Glutamatergic neuron (in vitro differentiated cells): ENCODE measurements at regions not wholly inside any gene's neighbourhood (a gene's known extent, or its start where the extent isn't known, plus 50 kb on each side); places are given as distances from the start of the nearest gene placed in this dataset.

ENCODE experiments used
- DNase-seq: peaks from one replicate; pipeline ENCODE4 v3.0.0; 2022
- H3K27ac Mint-ChIP-seq: one replicate; pipeline ENCODE4 v1.8.0; 2020; ENCODE audit warnings: mild to moderate bottlenecking, mixed read lengths, inconsistent platforms; ENCODE audit not compliant: unreplicated experiment
- H3K27me3 Mint-ChIP-seq: one replicate; pipeline ENCODE4 v1.8.0; 2020; ENCODE audit warnings: mild to moderate bottlenecking, moderate library complexity, mixed read lengths, inconsistent platforms; ENCODE audit not compliant: unreplicated experiment
- H3K36me3 Mint-ChIP-seq: one replicate; pipeline ENCODE4 v1.8.0; 2020; ENCODE audit warnings: mild to moderate bottlenecking, mixed read lengths, inconsistent platforms; ENCODE audit not compliant: unreplicated experiment
- H3K4me1 Mint-ChIP-seq: one replicate; pipeline ENCODE4 v1.8.0; 2020; ENCODE audit warnings: mild to moderate bottlenecking, low read depth, mixed read lengths, inconsistent platforms; ENCODE audit not compliant: unreplicated experiment
- H3K4me3 Mint-ChIP-seq: one replicate; pipeline ENCODE4 v1.8.0; 2020; ENCODE audit warnings: mild to moderate bottlenecking, mixed read lengths, inconsistent platforms; ENCODE audit not compliant: unreplicated experiment
- H3K9me3 Mint-ChIP-seq: one replicate; pipeline ENCODE4 v1.8.0; 2020; ENCODE audit warnings: mild to moderate bottlenecking, moderate library complexity, mixed read lengths, inconsistent platforms; ENCODE audit not compliant: unreplicated experiment
- TF ChIP-seq, protein P1 (sequence below): fragments of 200-600 bp; sonication (generic); IDR thresholded peaks from one replicate; pipeline ENCODE4 v1.5.0; 2021; ENCODE audit not compliant: partially characterized antibody, unreplicated experiment

DNA sequence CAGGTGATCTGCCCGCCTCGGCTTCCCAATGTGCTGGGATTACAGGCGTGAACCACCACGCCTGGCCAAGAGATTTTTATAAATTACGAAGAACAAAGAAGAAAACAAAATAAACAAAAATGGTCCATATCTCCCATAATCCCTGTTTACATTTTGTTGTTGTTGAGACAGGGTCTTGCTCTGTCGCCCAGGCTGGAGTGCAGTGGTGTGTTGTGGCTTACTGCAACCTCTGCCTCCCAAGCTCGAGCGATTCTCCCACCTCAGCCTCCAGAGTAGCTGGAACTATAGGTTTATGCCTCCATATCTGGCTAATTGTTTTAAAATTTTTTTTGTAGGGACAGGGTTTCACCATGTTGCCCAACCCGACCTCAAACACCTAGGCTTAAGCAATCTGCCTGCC, 156.1 kb downstream of the ZNF664 start:
- H3K4me1 Mint-ChIP-seq: peaks cover 7% of the 10 kb centered on the region
- H3K9me3 Mint-ChIP-seq: peaks cover 2% of the 10 kb centered on the region
- DNase-seq: no peak
- no peaks in the 10 kb centered on the region for H3K36me3 Mint-ChIP-seq
- H3K4me3 Mint-ChIP-seq: no peak overlapping the region
- TF ChIP-seq, protein P1, sequence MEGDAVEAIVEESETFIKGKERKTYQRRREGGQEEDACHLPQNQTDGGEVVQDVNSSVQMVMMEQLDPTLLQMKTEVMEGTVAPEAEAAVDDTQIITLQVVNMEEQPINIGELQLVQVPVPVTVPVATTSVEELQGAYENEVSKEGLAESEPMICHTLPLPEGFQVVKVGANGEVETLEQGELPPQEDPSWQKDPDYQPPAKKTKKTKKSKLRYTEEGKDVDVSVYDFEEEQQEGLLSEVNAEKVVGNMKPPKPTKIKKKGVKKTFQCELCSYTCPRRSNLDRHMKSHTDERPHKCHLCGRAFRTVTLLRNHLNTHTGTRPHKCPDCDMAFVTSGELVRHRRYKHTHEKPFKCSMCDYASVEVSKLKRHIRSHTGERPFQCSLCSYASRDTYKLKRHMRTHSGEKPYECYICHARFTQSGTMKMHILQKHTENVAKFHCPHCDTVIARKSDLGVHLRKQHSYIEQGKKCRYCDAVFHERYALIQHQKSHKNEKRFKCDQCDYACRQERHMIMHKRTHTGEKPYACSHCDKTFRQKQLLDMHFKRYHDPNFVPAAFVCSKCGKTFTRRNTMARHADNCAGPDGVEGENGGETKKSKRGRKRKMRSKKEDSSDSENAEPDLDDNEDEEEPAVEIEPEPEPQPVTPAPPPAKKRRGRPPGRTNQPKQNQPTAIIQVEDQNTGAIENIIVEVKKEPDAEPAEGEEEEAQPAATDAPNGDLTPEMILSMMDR: no peak
- H3K27me3 Mint-ChIP-seq: peaks cover 2% of the 10 kb centered on the region
- H3K27ac Mint-ChIP-seq: no peak overlapping the region

DNA sequence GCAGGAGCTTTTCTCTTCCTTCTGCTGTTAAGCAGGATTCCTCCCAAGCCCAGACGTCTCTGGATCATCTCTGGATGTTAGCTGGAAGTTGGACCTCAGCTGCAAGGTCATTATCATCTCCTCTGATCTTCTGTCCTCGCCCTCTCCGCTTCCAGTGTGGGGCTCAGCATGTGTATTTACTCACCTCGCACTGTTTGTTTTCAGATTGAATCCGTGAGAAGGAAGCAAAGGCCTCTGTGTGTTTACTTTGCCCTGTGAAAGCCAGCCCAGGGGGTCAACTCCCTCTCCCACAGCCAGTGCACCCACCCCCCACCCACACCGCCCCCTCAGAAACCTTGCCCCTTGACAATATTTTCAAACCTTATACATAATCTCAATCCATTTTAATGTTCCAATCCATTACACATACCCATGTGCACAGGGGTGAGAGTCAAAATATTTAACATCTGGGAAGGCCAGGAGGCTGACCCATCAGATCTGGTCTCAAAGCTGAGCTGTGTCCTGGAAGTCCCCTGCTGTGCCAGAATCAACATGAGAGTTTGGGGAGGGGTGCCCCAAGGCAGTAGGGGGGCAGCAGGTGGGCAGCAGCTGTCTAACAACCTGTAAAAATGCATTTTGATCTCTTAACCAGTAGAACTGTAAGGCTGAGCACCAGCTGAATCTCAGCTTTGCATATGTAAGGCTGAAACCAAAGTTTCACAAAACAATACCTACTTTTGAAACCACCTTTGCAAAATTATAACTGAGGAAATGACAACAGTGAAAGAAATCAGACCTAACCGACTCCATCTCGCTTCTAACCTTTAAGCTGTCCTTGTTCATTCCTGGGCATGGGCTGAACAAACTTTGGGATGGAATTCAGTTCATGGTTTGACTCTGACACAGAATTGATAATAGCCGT, 157.9 kb downstream of the ZNF664 start:
- H3K4me3 Mint-ChIP-seq: no peak overlapping the region
- no peak overlapping the region for H3K27ac Mint-ChIP-seq
- peaks cover 8% of the 10 kb centered on the region for H3K4me1 Mint-ChIP-seq
- H3K36me3 Mint-ChIP-seq: no peaks in the 10 kb centered on the region
- peaks cover 2% of the 10 kb centered on the region for H3K27me3 Mint-ChIP-seq
- peaks cover 2% of the 10 kb centered on the region for H3K9me3 Mint-ChIP-seq
- TF ChIP-seq, protein P1: no peak
- DNase-seq: no peak

GRCh38 chr12:124131659-124132058, 158.6 kb downstream of the ZNF664 start:
- Mint-ChIP-seq H3K27me3 (peaks cover 2% of the 10 kb centered on the region), H3K27ac (no peak overlapping the region), H3K36me3 (no peaks in the 10 kb centered on the region), H3K4me3 (no peak overlapping the region), H3K4me1 (peaks cover 8% of the 10 kb centered on the region), H3K9me3 (peaks cover 2% of the 10 kb centered on the region)
- TF ChIP-seq, protein P1: no peak
- DNase-seq: no peak

- Mint-ChIP-seq H3K9me3 (peaks cover 2% of the 10 kb centered on the region), H3K27ac (no peak overlapping the region), H3K27me3 (peaks cover 2% of the 10 kb centered on the region), H3K4me1 (peaks cover 8% of the 10 kb centered on the region), H3K36me3 (no peaks in the 10 kb centered on the region), H3K4me3 (no peak overlapping the region)
- DNase-seq: no peak
- TF ChIP-seq, protein P1: no peak
These were observed 159.5 kb downstream of the ZNF664 start for GRCh38 chr12:124132530-124132929.

GRCh38 chr12:124136796-124137195, 158.1 kb upstream of the RFLNA start:
- Mint-ChIP-seq H3K4me1 (peaks cover 1% of the 10 kb centered on the region), H3K27ac (no peak overlapping the region), H3K9me3 (peaks cover 4% of the 10 kb centered on the region), H3K36me3 (peaks cover 5% of the 10 kb centered on the region), H3K4me3 (no peak overlapping the region), H3K27me3 (peaks cover 4% of the 10 kb centered on the region)
- TF ChIP-seq, protein P1: no peak
- DNase-seq: no peak
